ENCODE measurements at regions not wholly inside any gene's neighbourhood (a gene's known extent, or its start where the extent isn't known, plus 50 kb on each side); places are given as distances from the start of the nearest gene placed in this dataset.

GRCh38 chr12:124083708-124084107 lies 110.7 kb downstream of the ZNF664 start (continued):
- no peak for TF ChIP-seq REST (IDR thresholded peaks at IDR 0.05; ENCODE audit: low read depth)
- no peak for TF ChIP-seq SRF (IDR thresholded peaks at IDR 0.05; ENCODE audit: low read depth)
- no peak for TF ChIP-seq SP1 (IDR thresholded peaks at IDR 0.05; ENCODE audit: low read depth)
- TF ChIP-seq EZH2 (IDR thresholded peaks at IDR 0.05), result no peak
- no peak for TF ChIP-seq POLR2AphosphoS5 (IDR thresholded peaks at IDR 0.05; ENCODE audit: low read depth, low read length)
- TF ChIP-seq CEBPB (IDR thresholded peaks at IDR 0.05; ENCODE audit: low read depth), result no peak
- TF ChIP-seq EZH2phosphoT487 (IDR thresholded peaks at IDR 0.05; ENCODE audit: borderline replicate concordance), result no peak
- TF ChIP-seq SIN3A (IDR thresholded peaks at IDR 0.05; ENCODE audit: low read depth), result no peak

GRCh38 chr12:124085419-124086296 lies 112.6 kb downstream of the ZNF664 start:
- no TSS peak for BruUV-seq (replicated peaks)
- no peaks in the 10 kb centered on the region for H4K20me1 ChIP-seq (ENCODE audit: insufficient read depth)
- no peaks in the 10 kb centered on the region for H3K79me2 ChIP-seq (ENCODE audit: insufficient read depth, low read length)
- no peak overlapping the region for H3K4me2 ChIP-seq (ENCODE audit: low read length)
- H3K9me3 ChIP-seq (ENCODE audit: control insufficient read depth in 1 of 2, insufficient read depth in 1 of 2, low read depth in 1 of 2, low read length in 2 of 2), result no peaks in the 10 kb centered on the region
- no peak overlapping the region for H3K4me3 ChIP-seq (replicated peaks in 1 of 2; ENCODE audit: low read depth in 1 of 2, low read length in 2 of 2)
- ChIA-PET RAD21 (ENCODE audit: low non-redundant PET in 1 of 2, low total read pairs in 2 of 2, uncharacterized antibody in 2 of 2, unreplicated experiment in 2 of 2) (no interaction called here), CTCF (no interaction called here), POLR2A (no interaction called here)
- no peak overlapping the region for H2AFZ ChIP-seq (ENCODE audit: low read depth, low read length, poor library complexity, severe bottlenecking)
- H3K27me3 ChIP-seq (ENCODE audit: insufficient read depth, low read length), result no peaks in the 10 kb centered on the region
- no peaks in the 10 kb centered on the region for H3K36me3 ChIP-seq (ENCODE audit: control insufficient read depth in 1 of 2, insufficient read depth in 2 of 2, low read length in 2 of 2)
- DNase-seq (ENCODE audit: low read depth, low spot score) (no peak), ATAC-seq (no peak)
- no peak overlapping the region for H3K9ac ChIP-seq (ENCODE audit: low read length)
- H3K9me2 ChIP-seq (ENCODE audit: insufficient read depth), result no peaks in the 10 kb centered on the region
- TF ChIP-seq ZFX (IDR thresholded peaks at IDR 0.05) (no peak), RAD21 (IDR thresholded peaks at IDR 0.05; ENCODE audit: low read depth) (no peak), ATF3 (IDR thresholded peaks at IDR 0.05) (no peak)
- no peaks in the 10 kb centered on the region for H3K4me1 ChIP-seq (ENCODE audit: control insufficient read depth in 1 of 2, insufficient read depth in 2 of 2, low read length in 2 of 2)
- intact Hi-C loops (cut with micrococcal nuclease), result no loop called here
- H3K27ac ChIP-seq (ENCODE audit: low read depth, low read length), result no peak overlapping the region
